GM12891 (cell line): ENCODE measurements at regions not wholly inside any gene's neighbourhood (a gene's known extent, or its start where the extent isn't known, plus 50 kb on each side); places are given as distances from the start of the nearest gene placed in this dataset.
"Not testable (repeated sequence)": the region's sequence is repeated elsewhere in the genome, so short reads cannot be mapped to it uniquely, and the experiment has no call there.

Experiments
- DNase-seq: peaks from one replicate; pipeline ENCODE4 v3.0.0; 2011; ENCODE audit warnings: low spot score; ENCODE audit not compliant: insufficient read length
- FAIRE-seq: peaks from 2 replicates; lab custom pipeline; 2011; peaks lifted over from hg19 to GRCh38; lab: Jason Lieb, UNC
- PAX5 ChIP-seq: IDR thresholded peaks from 2 replicates; pipeline ENCODE4 v1.6.1; 2011; ENCODE audit warnings: low read length, moderate library complexity, mild to moderate bottlenecking; ENCODE audit not compliant: insufficient read depth, severe bottlenecking
- POLR2A ChIP-seq: IDR thresholded peaks from 2 replicates; pipeline ENCODE4 v1.6.1; 2011; ENCODE audit warnings: low read depth, low read length, control low read depth
- POLR2AphosphoS5 ChIP-seq: IDR thresholded peaks from 2 replicates; pipeline ENCODE4 v1.6.1; 2011; ENCODE audit warnings: low read depth, low read length, control low read depth
- POU2F2 ChIP-seq: IDR thresholded peaks from 2 replicates; pipeline ENCODE4 v1.6.1; 2011; ENCODE audit warnings: low read depth, mild to moderate bottlenecking, control low read depth, low read length, moderate library complexity
- SPI1 ChIP-seq: IDR thresholded peaks from 2 replicates; pipeline ENCODE4 v1.6.1; 2011; ENCODE audit warnings: low read depth, low read length, control low read depth
- TAF1 ChIP-seq: IDR thresholded peaks from 2 replicates; pipeline ENCODE4 v1.6.1; 2011; ENCODE audit warnings: low read depth, low read length, control low read depth

DNA sequence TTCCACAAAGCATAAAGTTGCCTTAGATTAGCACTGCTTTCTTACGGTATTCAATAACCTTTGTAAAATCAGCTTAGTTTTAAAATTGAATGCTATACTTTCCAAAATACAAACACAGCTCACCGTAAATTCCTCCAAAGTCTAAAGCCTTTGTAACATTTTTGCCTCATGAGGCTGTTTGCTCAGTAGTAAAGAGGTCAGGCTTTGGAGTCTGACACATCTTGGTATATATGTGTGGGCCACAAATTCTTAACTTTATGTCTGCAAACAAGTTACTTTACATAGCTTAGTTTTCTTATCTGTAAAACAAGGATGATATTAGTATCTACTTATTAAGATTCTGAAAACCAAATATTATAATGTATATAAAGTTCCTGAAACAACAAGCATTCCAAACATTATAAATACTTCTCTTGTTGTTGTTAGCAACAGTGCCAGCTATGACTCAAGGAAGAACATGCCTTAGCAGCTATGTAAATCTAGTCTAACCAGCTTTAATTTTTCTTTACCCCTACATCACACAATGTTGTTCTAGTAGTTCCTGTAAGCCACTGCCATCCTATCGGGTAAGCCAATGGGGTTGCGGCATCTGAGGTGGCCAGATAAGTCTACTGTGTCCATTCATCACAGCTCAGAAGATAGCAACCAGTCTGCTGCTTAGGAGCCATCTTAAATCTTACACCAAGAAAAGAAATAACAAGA, 709.0 kb downstream of the KLHL13 start:
- FAIRE-seq: no peak
- DNase-seq: no peak
- TF ChIP-seq POLR2AphosphoS5: no peak

DNA sequence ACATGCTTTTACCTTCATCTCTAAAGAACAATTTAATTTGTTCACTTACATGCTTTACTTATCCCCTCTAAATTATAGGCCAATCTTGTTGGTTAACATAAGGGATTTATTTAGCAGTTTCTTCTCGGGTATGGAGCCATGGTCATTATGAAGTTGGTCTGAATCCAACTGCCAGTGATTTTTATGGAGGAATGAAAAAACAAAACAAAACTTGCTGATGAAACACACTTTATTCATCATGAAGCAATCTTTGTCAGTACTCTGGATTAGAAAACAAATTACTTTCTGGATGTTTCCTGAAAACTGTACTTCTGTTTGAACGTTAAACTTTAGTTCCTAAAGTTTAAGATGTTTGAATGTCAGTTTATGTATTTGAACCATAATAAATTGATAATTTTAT, 715.8 kb downstream of the KLHL13 start:
- TF ChIP-seq TAF1 (no peak), POLR2A (no peak), SPI1 (no peak), POU2F2 (no peak), PAX5 (no peak), POLR2AphosphoS5 (no peak)
- no peak for FAIRE-seq
- DNase-seq: no peak

DNA sequence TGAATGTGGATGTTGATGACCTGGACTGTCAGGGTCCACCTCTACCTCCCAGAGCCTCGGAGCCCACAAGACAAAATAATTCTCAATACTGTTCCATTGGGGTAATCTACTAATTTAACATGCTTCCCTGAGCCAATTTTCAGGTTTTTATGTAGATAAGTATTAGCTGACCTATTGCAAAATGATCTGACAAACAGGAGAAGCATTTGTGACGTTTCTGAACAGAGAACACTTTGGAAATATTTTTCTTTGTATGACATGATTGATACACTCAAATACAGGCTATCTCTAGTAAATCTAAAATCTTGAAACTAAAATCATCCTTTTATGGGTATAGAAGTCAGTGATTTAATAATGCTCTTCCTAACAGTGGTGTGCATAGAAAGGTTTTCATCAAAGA, 716.6 kb downstream of the KLHL13 start:
- DNase-seq: no peak
- FAIRE-seq: no peak
- no peak for TF ChIP-seq TAF1
- TF ChIP-seq POLR2A: no peak
- TF ChIP-seq POU2F2: no peak
- no peak for TF ChIP-seq POLR2AphosphoS5
- no peak for TF ChIP-seq SPI1

DNA sequence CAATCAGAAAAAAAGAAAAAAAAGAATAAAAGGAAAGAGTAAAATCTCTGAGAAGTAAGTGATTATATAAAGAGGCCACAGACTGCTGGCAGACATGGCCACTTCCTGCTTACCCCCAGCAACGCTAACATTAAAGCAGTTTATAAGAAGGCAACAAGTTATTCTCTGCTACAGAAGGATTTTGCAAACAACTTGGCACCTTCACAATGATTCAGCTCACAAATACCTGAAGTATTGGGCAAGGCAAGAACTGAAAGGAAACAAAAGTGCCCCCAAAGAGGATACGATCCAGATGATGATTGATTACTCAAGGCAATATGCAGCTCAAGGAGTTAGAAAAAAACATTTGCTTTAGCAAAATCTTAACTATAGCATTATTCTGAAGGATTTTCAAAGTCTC, 718.8 kb downstream of the KLHL13 start:
- DNase-seq: no peak
- no peak for TF ChIP-seq POLR2AphosphoS5
- TF ChIP-seq PAX5: no peak
- TF ChIP-seq SPI1: no peak
- TF ChIP-seq POLR2A: no peak
- TF ChIP-seq TAF1: no peak
- TF ChIP-seq POU2F2: no peak
- no peak for FAIRE-seq

DNA sequence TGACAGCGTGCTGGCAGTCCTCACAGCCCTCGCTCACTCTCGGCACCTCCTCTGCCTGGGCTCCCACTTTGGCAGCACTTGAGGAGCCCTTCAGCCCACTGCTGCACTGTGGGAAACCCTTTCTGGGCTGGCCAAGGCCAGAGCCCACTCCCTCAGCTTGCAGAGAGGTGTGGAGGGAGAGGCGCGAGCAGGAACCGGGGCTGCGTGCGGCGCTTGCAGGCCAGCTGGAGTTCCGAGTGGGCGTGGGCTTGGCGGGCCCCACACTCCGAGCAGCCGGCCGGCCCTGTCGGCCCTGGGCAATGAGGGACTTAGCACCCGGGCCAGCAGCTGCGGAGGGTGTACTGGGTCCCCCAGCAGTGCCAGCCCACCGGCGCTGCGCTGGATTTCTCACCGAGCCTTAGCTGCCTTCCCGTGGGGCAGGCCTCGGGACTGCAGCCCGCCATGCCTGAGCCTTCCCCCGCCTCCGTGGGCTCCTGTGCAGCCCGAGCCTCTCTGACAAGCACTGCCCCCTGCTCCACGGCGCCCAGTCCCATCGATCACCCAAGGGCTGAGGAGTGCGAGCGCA, 722.0 kb downstream of the KLHL13 start:
- not testable (repeated sequence) for DNase-seq, FAIRE-seq

DNA sequence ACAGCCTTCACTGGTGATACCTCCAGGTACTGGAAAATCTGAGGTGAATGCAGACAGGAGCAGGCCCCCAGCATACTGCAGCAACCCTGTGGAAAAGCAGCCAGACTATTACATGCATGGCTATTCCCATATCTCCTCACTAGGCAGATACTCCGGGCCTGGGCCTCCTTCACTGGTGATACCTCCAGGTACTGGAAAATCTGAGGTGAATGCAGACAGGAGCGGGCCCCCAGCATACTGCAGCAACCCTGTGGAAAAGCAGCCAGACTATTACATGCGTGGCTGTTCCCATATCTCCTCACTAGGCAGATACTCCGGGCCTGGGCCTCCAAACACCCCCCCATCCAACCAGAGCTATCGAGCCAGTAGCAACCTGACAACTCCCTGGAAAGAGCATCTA, 724.2 kb downstream of the KLHL13 start:
- not testable (repeated sequence) for FAIRE-seq, DNase-seq

DNA sequence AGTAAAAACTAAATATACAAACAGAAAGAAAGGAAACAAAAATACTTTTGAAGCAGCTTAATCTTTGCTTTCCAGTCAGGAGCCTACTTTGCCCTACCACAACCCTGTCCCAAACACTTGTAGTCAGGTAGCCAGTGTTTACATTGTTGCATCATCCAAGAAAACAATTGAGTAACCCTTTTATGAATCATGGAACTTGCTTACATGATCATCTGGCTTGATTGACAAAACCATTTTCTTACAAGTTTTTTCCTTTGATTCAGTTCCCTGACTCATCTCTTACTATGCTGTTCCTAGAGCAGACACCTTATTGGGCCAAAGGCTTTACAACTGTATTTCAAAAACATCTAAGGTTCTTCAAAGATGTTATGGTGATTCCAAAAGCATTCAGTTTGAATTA, 740.1 kb downstream of the KLHL13 start:
- no peak for FAIRE-seq
- no peak for TF ChIP-seq POLR2AphosphoS5
- TF ChIP-seq TAF1: no peak
- no peak for TF ChIP-seq POU2F2
- DNase-seq: no peak

DNA sequence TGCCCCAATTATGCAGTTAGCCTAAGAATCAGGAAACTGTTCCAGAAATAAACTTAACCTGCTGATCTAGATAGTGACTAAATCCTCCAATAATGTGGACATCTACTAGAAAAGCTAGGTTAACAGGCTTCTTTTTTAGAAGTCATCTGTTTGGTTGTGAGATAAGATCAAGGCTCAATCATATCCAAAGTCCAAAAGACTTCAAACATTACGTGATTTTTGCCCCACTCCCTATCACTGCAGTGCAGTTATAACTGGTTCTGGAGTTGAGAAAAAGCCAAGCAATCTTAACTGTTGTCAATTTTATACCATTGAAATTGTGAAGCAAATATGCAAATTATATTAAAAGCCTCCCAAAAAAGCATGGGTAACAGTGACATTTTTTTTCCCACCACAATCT, 781.4 kb downstream of the KLHL13 start:
- FAIRE-seq: no peak
- no peak for DNase-seq
- TF ChIP-seq POLR2A (no peak), SPI1 (no peak), POU2F2 (no peak), PAX5 (no peak), POLR2AphosphoS5 (no peak), TAF1 (no peak)

DNA sequence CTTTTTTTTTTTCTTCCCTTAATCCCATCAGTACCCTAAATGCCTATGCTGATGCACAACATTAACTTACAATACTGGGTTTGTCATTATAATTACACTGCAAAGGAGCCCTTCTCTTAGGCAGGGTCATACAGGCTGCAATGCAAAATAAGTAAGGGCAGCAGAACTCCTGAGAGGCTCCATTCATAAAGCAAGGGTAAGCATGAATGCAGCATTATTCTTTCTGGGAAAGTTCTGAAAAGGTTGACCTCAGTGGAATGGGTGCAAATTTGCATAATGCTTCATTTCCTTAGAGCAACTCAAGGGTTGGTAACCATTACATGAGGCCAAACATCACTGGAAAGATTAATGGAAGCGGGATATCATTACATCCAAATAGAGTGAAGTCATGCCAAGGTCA, 789.2 kb downstream of the KLHL13 start:
- DNase-seq (no peak), FAIRE-seq (no peak)
- TF ChIP-seq TAF1: no peak
- no peak for TF ChIP-seq POLR2AphosphoS5
- no peak for TF ChIP-seq POU2F2

DNA sequence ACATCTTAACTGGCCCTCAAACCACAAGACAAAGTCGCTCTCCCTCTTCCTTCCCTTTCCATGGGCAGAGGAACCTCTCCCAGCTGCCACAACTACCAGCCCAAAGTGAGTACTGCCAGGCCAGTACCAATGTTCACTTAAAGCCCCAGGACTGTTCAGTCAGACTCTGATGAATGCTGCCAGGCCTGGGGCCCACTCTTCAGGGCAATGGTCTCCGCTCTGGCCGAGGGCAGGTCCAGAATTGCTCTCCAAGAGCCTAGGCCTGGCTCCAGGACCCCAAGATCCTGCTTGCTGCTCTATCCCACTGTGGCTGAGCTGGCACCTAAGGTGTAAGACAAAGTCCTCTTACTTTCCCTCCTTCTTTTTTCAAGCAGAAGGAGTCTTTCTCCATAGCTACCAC, 790.9 kb downstream of the KLHL13 start:
- DNase-seq: no peak
- TF ChIP-seq POLR2A (no peak), TAF1 (no peak), SPI1 (no peak), POU2F2 (no peak), POLR2AphosphoS5 (no peak), PAX5 (no peak)
- no peak for FAIRE-seq

DNA sequence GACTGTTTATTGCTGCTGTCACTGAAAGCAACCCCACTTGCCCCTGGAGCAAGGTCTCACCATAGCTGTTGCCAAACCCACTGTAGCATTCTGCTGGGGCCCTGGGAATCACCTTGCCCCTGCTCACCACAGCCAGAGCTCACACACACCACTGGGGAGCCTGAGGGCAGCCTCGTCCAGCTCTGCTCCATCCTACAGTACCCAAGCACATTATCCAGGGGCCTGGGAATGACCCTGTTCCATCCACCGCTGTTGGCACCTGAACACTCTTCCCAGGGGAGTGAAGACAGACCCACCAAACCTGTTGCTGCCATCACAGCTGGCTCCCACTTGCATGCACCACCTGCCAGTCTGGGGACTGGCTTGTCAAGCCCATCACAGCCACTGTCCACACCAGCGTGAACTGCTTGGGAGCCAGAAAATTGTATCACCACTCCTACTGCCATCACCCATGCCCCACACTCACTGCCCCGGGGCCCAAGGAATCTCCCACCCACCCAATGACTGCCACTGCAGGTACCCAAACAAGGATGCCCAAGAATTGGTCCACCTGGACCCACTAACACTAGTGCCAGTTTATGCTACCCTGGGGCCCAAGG, 811.3 kb downstream of the KLHL13 start:
- TF ChIP-seq SPI1: no peak
- no peak for FAIRE-seq
- DNase-seq: no peak
